AG08396 (cell line): ENCODE measurements at regions not wholly inside any gene's neighbourhood (a gene's known extent, or its start where the extent isn't known, plus 50 kb on each side); places are given as distances from the start of the nearest gene placed in this dataset.
"Not testable (repeated sequence)": the region's sequence is repeated elsewhere in the genome, so short reads cannot be mapped to it uniquely, and the experiment has no call there.

ENCODE experiments used
- DNase-seq: peaks from one replicate; pipeline ENCODE4 v3.0.0; 2012; ENCODE audit warnings: low spot score, mixed read lengths

- no peak for DNase-seq
These were observed 313.7 kb upstream of the CDH5 start for GRCh38 chr16:66052745-66053144.

GRCh38 chr16:66050991-66051390 is 315.5 kb upstream of the CDH5 start:
- no peak for DNase-seq

GRCh38 chr16:66049865-66050264 is 316.6 kb upstream of the CDH5 start:
- no peak for DNase-seq

- no peak for DNase-seq
These were observed 320.9 kb upstream of the CDH5 start for GRCh38 chr16:66045626-66046025.

- DNase-seq, result no peak
These were observed 321.9 kb upstream of the CDH5 start for GRCh38 chr16:66044556-66044955.

GRCh38 chr16:66044089-66044488 is 322.4 kb upstream of the CDH5 start:
- DNase-seq, result no peak

GRCh38 chr16:66043326-66043725 is 323.2 kb upstream of the CDH5 start:
- DNase-seq, result no peak

GRCh38 chr16:66042341-66042740 is 324.1 kb upstream of the CDH5 start:
- DNase-seq, result no peak

- DNase-seq, result no peak
These were observed 324.6 kb upstream of the CDH5 start for GRCh38 chr16:66041907-66042306.

- no peak for DNase-seq
These were observed 326.7 kb upstream of the CDH5 start for GRCh38 chr16:66039793-66040192.

- no peak for DNase-seq
These were observed 329.4 kb upstream of the CDH5 start for GRCh38 chr16:66036793-66037715.

GRCh38 chr16:66036184-66036583 is 330.3 kb upstream of the CDH5 start:
- DNase-seq, result no peak

- DNase-seq, result no peak
These were observed 331.4 kb upstream of the CDH5 start for GRCh38 chr16:66035096-66035495.

GRCh38 chr16:66032841-66033240 is 333.6 kb upstream of the CDH5 start:
- DNase-seq, result no peak

GRCh38 chr16:66030036-66030435 is 336.5 kb upstream of the CDH5 start:
- peak; percentile 22 for DNase-seq

GRCh38 chr16:66028510-66029216 is 337.8 kb upstream of the CDH5 start:
- DNase-seq, result peak; percentile 79

- DNase-seq, result no peak
These were observed 339.6 kb upstream of the CDH5 start for GRCh38 chr16:66026787-66027330.

- no peak for DNase-seq
These were observed 340.3 kb upstream of the CDH5 start for GRCh38 chr16:66026211-66026610.

GRCh38 chr16:66025751-66026150 is 340.7 kb upstream of the CDH5 start:
- no peak for DNase-seq

GRCh38 chr16:66024567-66024966 is 341.9 kb upstream of the CDH5 start:
- not testable (repeated sequence) for DNase-seq

GRCh38 chr16:66023481-66023880 is 343.0 kb upstream of the CDH5 start:
- no peak for DNase-seq

- DNase-seq, result peak; percentile 22
These were observed 345.8 kb upstream of the CDH5 start for GRCh38 chr16:66020642-66021041.

- DNase-seq, result no peak
These were observed 346.4 kb upstream of the CDH5 start for GRCh38 chr16:66020046-66020445.
